Adrenal gland (tissue), 5 donors: ENCODE measurements at regions not wholly inside any gene's neighbourhood (a gene's known extent, or its start where the extent isn't known, plus 50 kb on each side); places are given as distances from the start of the nearest gene placed in this dataset.

ENCODE experiments used
- POLR2A ChIP-seq, 2 donors: fragments of 450-650 bp; IDR thresholded peaks; one replicate each; pipeline ENCODE4 v1.6.1; 2017; ENCODE audit warnings: antibody characterized with exemption in 2 of 2, mild to moderate bottlenecking in 2 of 2, moderate library complexity in 1 of 2
- TF ChIP-seq, protein P1 (sequence below), 6 experiments: fragments of 450-650 bp in 4 of 6; fragments of 200-600 bp in 2 of 6; sonication (generic) in 1 of 6; IDR thresholded peaks; 1 replicate in 5 of 6; 2 replicates in 1 of 6; pipeline versions ENCODE4 v1.5.1 to v1.8.0; 2016 to 2021; ENCODE audit warnings: antibody characterized with exemption in 6 of 6, mild to moderate bottlenecking in 2 of 6, moderate library complexity in 1 of 6
- donor health status: DM: no; HTN: no; CAD: no.

DNA sequence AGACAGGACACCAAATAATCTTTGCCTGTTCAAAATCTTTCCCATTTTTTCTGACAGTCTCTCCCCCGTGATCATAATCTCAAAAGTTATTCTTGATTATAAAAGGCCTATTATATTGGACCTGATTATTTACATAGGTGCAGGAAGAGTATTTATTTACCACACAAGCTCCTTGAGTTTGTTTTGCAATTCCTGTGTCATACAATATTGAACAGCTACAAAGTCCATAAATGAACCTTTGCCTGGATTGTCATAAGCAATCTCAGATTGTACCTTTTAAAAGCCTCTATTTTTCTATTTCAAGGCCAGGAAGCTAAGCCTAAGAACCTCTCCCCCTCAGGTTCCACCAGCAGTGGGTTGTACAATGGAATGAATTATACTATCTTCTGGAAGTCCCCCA lies 183.9 kb upstream of the MEOX2 start:
- TF ChIP-seq, protein P1, sequence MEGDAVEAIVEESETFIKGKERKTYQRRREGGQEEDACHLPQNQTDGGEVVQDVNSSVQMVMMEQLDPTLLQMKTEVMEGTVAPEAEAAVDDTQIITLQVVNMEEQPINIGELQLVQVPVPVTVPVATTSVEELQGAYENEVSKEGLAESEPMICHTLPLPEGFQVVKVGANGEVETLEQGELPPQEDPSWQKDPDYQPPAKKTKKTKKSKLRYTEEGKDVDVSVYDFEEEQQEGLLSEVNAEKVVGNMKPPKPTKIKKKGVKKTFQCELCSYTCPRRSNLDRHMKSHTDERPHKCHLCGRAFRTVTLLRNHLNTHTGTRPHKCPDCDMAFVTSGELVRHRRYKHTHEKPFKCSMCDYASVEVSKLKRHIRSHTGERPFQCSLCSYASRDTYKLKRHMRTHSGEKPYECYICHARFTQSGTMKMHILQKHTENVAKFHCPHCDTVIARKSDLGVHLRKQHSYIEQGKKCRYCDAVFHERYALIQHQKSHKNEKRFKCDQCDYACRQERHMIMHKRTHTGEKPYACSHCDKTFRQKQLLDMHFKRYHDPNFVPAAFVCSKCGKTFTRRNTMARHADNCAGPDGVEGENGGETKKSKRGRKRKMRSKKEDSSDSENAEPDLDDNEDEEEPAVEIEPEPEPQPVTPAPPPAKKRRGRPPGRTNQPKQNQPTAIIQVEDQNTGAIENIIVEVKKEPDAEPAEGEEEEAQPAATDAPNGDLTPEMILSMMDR (IDR thresholded peaks at IDR 0.05): no peak
- TF ChIP-seq POLR2A (IDR thresholded peaks at IDR 0.05): no peak
